ENCODE measurements at regions not wholly inside any gene's neighbourhood (a gene's known extent, or its start where the extent isn't known, plus 50 kb on each side); places are given as distances from the start of the nearest gene placed in this dataset.

- no peaks in the 10 kb centered on the region for H3K9me2 ChIP-seq (ENCODE audit: insufficient read depth, low read length)
- H4K20me1 ChIP-seq (ENCODE audit: insufficient read depth) = no peaks in the 10 kb centered on the region
- H3K9me3 ChIP-seq (ENCODE audit: low read length) = no peaks in the 10 kb centered on the region
- H2AFZ ChIP-seq (ENCODE audit: low read depth, low read length) = no peak overlapping the region
- TF ChIP-seq EZH2 (IDR thresholded peaks at IDR 0.05; ENCODE audit: borderline replicate concordance, insufficient read depth, low read length, poor library complexity, severe bottlenecking) = no peak
- TF ChIP-seq SMC3 (conservative IDR thresholded peaks at IDR 0.05; ENCODE audit: poor library complexity) = no peak
- TF ChIP-seq, protein P1, sequence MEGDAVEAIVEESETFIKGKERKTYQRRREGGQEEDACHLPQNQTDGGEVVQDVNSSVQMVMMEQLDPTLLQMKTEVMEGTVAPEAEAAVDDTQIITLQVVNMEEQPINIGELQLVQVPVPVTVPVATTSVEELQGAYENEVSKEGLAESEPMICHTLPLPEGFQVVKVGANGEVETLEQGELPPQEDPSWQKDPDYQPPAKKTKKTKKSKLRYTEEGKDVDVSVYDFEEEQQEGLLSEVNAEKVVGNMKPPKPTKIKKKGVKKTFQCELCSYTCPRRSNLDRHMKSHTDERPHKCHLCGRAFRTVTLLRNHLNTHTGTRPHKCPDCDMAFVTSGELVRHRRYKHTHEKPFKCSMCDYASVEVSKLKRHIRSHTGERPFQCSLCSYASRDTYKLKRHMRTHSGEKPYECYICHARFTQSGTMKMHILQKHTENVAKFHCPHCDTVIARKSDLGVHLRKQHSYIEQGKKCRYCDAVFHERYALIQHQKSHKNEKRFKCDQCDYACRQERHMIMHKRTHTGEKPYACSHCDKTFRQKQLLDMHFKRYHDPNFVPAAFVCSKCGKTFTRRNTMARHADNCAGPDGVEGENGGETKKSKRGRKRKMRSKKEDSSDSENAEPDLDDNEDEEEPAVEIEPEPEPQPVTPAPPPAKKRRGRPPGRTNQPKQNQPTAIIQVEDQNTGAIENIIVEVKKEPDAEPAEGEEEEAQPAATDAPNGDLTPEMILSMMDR (IDR thresholded peaks at IDR 0.05; ENCODE audit: poor library complexity, severe bottlenecking) = no peak
- TF ChIP-seq, protein P2, sequence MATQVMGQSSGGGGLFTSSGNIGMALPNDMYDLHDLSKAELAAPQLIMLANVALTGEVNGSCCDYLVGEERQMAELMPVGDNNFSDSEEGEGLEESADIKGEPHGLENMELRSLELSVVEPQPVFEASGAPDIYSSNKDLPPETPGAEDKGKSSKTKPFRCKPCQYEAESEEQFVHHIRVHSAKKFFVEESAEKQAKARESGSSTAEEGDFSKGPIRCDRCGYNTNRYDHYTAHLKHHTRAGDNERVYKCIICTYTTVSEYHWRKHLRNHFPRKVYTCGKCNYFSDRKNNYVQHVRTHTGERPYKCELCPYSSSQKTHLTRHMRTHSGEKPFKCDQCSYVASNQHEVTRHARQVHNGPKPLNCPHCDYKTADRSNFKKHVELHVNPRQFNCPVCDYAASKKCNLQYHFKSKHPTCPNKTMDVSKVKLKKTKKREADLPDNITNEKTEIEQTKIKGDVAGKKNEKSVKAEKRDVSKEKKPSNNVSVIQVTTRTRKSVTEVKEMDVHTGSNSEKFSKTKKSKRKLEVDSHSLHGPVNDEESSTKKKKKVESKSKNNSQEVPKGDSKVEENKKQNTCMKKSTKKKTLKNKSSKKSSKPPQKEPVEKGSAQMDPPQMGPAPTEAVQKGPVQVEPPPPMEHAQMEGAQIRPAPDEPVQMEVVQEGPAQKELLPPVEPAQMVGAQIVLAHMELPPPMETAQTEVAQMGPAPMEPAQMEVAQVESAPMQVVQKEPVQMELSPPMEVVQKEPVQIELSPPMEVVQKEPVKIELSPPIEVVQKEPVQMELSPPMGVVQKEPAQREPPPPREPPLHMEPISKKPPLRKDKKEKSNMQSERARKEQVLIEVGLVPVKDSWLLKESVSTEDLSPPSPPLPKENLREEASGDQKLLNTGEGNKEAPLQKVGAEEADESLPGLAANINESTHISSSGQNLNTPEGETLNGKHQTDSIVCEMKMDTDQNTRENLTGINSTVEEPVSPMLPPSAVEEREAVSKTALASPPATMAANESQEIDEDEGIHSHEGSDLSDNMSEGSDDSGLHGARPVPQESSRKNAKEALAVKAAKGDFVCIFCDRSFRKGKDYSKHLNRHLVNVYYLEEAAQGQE (IDR thresholded peaks at IDR 0.05; ENCODE audit: borderline replicate concordance) = no peak
- no peak for TF ChIP-seq POLR2AphosphoS5 (IDR thresholded peaks at IDR 0.05)
- no peak for TF ChIP-seq EP300 (conservative IDR thresholded peaks at IDR 0.05; ENCODE audit: poor library complexity, severe bottlenecking)
- no peaks in the 10 kb centered on the region for H3F3A ChIP-seq (ENCODE audit: insufficient read depth, low read length, poor library complexity, severe bottlenecking)
- H3K4me2 ChIP-seq (ENCODE audit: low read length) = no peak overlapping the region
- no peaks in the 10 kb centered on the region for H3K79me2 ChIP-seq (replicated peaks; ENCODE audit: insufficient read depth, low read length)
- H3K36me3 ChIP-seq (ENCODE audit: insufficient read depth, low read length) = no peaks in the 10 kb centered on the region
- no peak overlapping the region for H3K27ac ChIP-seq (ENCODE audit: low read length)
- H3K4me3 ChIP-seq (ENCODE audit: low read length) = no peak overlapping the region
- H3K27me3 ChIP-seq (ENCODE audit: insufficient read depth, low read depth, low read length) = no peaks in the 10 kb centered on the region
- H3K9ac ChIP-seq (ENCODE audit: low read length) = no peak overlapping the region
Measured at GRCh38 chr5:128021411-128021810, 62.2 kb upstream of the SLC12A2 start.
